Activated CD4-positive, alpha-beta T cell treated with anti-CD3 and anti-CD28 coated beads, Interleukin-2, amount 10 ng/mL, durations not matched to agents 7 days and 5 days (primary cell): ENCODE measurements at regions not wholly inside any gene's neighbourhood (a gene's known extent, or its start where the extent isn't known, plus 50 kb on each side); places are given as distances from the start of the nearest gene placed in this dataset.
"Not testable (repeated sequence)": the region's sequence is repeated elsewhere in the genome, so short reads cannot be mapped to it uniquely, and the experiment has no call there.

ENCODE experiments used
- CTCF ChIA-PET: fragments of 350-600 bp; sonication (Branson Sonifier 250); formaldehyde crosslinking; loops from one replicate; lab custom pipeline; 2021; ENCODE audit warnings: antibody characterized with exemption; lab: Charles Lee
- POLR2A ChIA-PET: fragments of 350-600 bp; sonication (Branson Sonifier 250); formaldehyde crosslinking; loops from one replicate; lab custom pipeline; 2021; ENCODE audit warnings: antibody characterized with exemption; lab: Charles Lee
- DNase-seq: peaks from one replicate; pipeline ENCODE4 v3.0.0-alpha.2; 2020
- H3K27ac Mint-ChIP-seq: one replicate; pipeline ENCODE4 v1.8.0; 2021; ENCODE audit warnings: mild to moderate bottlenecking, moderate library complexity, mixed read lengths
- H3K27me3 Mint-ChIP-seq: one replicate; pipeline ENCODE4 v1.8.0; 2021; ENCODE audit warnings: mixed read lengths
- H3K36me3 Mint-ChIP-seq: one replicate; pipeline ENCODE4 v1.8.0; 2021; ENCODE audit warnings: low read depth, mixed read lengths
- H3K4me1 Mint-ChIP-seq: one replicate; pipeline ENCODE4 v1.8.0; 2021; ENCODE audit warnings: mixed read lengths
- H3K4me3 Mint-ChIP-seq: one replicate; pipeline ENCODE4 v1.8.0; 2021; ENCODE audit warnings: mild to moderate bottlenecking, moderate library complexity, mixed read lengths
- H3K9me3 Mint-ChIP-seq: one replicate; pipeline ENCODE4 v1.8.0; 2021; ENCODE audit warnings: mixed read lengths

GRCh38 chr1:163442231-163442879 lies 120.6 kb downstream of the NUF2 start:
- no peaks in the 10 kb centered on the region for H3K27me3 Mint-ChIP-seq
- H3K27ac Mint-ChIP-seq, result no peak overlapping the region
- no peaks in the 10 kb centered on the region for H3K9me3 Mint-ChIP-seq
- H3K4me1 Mint-ChIP-seq, result no peaks in the 10 kb centered on the region
- H3K36me3 Mint-ChIP-seq, result no peaks in the 10 kb centered on the region
- ChIA-PET POLR2A (no interaction called here), CTCF (interaction anchor here (0.6 kb wide), 1 partner anchor 481 kb away, joined by 4 read pairs; no protein-coding TSS in a partner anchor)
- no peak overlapping the region for H3K4me3 Mint-ChIP-seq
- no peak for DNase-seq

- no peaks in the 10 kb centered on the region for H3K9me3 Mint-ChIP-seq
- no peaks in the 10 kb centered on the region for H3K4me1 Mint-ChIP-seq
- no peak overlapping the region for H3K27ac Mint-ChIP-seq
- no peaks in the 10 kb centered on the region for H3K27me3 Mint-ChIP-seq
- no peaks in the 10 kb centered on the region for H3K36me3 Mint-ChIP-seq
- H3K4me3 Mint-ChIP-seq, result no peak overlapping the region
- DNase-seq, result no peak
- CTCF ChIA-PET, result interaction anchor here (0.6 kb wide), 1 partner anchor 482 kb away, joined by 4 read pairs; no protein-coding TSS in a partner anchor
- POLR2A ChIA-PET, result no interaction called here
Observed at GRCh38 chr1:163442895-163443294, 121.1 kb downstream of the NUF2 start.

GRCh38 chr1:163443863-163444262 lies 122.1 kb downstream of the NUF2 start:
- CTCF ChIA-PET, result no interaction called here
- POLR2A ChIA-PET, result no interaction called here
- Mint-ChIP-seq H3K27me3 (no peaks in the 10 kb centered on the region), H3K4me3 (no peak overlapping the region), H3K9me3 (no peaks in the 10 kb centered on the region), H3K36me3 (no peaks in the 10 kb centered on the region), H3K27ac (no peak overlapping the region), H3K4me1 (no peaks in the 10 kb centered on the region)
- DNase-seq, result no peak

- ChIA-PET CTCF (no interaction called here), POLR2A (no interaction called here)
- Mint-ChIP-seq H3K4me1 (no peaks in the 10 kb centered on the region), H3K27me3 (no peaks in the 10 kb centered on the region), H3K36me3 (no peaks in the 10 kb centered on the region), H3K4me3 (no peak overlapping the region), H3K9me3 (no peaks in the 10 kb centered on the region), H3K27ac (no peak overlapping the region)
- DNase-seq, result no peak
Observed at GRCh38 chr1:163444665-163445064, 122.9 kb downstream of the NUF2 start.

GRCh38 chr1:163450986-163451385 lies 129.2 kb downstream of the NUF2 start:
- ChIA-PET POLR2A (no interaction called here), CTCF (interaction anchor here (1.0 kb wide), 1 partner anchor 14 kb away, joined by 3 read pairs; no protein-coding TSS in a partner anchor)
- Mint-ChIP-seq H3K36me3 (no peaks in the 10 kb centered on the region), H3K4me3 (no peak overlapping the region), H3K4me1 (no peaks in the 10 kb centered on the region), H3K27me3 (no peaks in the 10 kb centered on the region), H3K27ac (no peak overlapping the region), H3K9me3 (no peaks in the 10 kb centered on the region)
- DNase-seq, result no peak

GRCh38 chr1:163459539-163459938 lies 137.8 kb downstream of the NUF2 start:
- CTCF ChIA-PET, result interaction anchor here (0.6 kb wide), 2 partner anchors 29 to 1651 kb away, joined by 3 read pairs; no protein-coding TSS in a partner anchor

GRCh38 chr1:163467289-163467688 lies 145.5 kb downstream of the NUF2 start:
- Mint-ChIP-seq H3K27ac (no peak overlapping the region), H3K4me3 (no peak overlapping the region), H3K36me3 (no peaks in the 10 kb centered on the region), H3K9me3 (no peaks in the 10 kb centered on the region), H3K4me1 (no peaks in the 10 kb centered on the region), H3K27me3 (no peaks in the 10 kb centered on the region)
- ChIA-PET CTCF (no interaction called here), POLR2A (no interaction called here)
- no peak for DNase-seq

More at GRCh38 chr1:163459539-163459938, 137.8 kb downstream of the NUF2 start:
- H3K27me3 Mint-ChIP-seq, result no peaks in the 10 kb centered on the region
- no peak overlapping the region for H3K4me3 Mint-ChIP-seq
- no peaks in the 10 kb centered on the region for H3K9me3 Mint-ChIP-seq
- no peak overlapping the region for H3K27ac Mint-ChIP-seq
- POLR2A ChIA-PET, result interaction anchor here (0.6 kb wide), 1 partner anchor 51 kb away, joined by 7 read pairs; no protein-coding TSS in a partner anchor
- H3K4me1 Mint-ChIP-seq, result no peaks in the 10 kb centered on the region
- no peak for DNase-seq
- no peaks in the 10 kb centered on the region for H3K36me3 Mint-ChIP-seq

- Mint-ChIP-seq H3K9me3 (no peaks in the 10 kb centered on the region), H3K4me3 (no peak overlapping the region), H3K27me3 (no peaks in the 10 kb centered on the region), H3K36me3 (no peaks in the 10 kb centered on the region), H3K27ac (no peak overlapping the region), H3K4me1 (no peaks in the 10 kb centered on the region)
- CTCF ChIA-PET, result no interaction called here
- POLR2A ChIA-PET, result no interaction called here
- no peak for DNase-seq
Observed at GRCh38 chr1:163471779-163472650, 150.3 kb downstream of the NUF2 start.

GRCh38 chr1:163472651-163473248 lies 151.0 kb downstream of the NUF2 start:
- ChIA-PET POLR2A (no interaction called here), CTCF (no interaction called here)
- no peaks in the 10 kb centered on the region for H3K9me3 Mint-ChIP-seq

GRCh38 chr1:163477276-163477830 lies 155.6 kb downstream of the NUF2 start:
- H3K27ac Mint-ChIP-seq, result no peak overlapping the region
- CTCF ChIA-PET, result no interaction called here
- H3K4me1 Mint-ChIP-seq, result no peaks in the 10 kb centered on the region
- peaks cover 17% of the 10 kb centered on the region for H3K9me3 Mint-ChIP-seq
- POLR2A ChIA-PET, result no interaction called here
- no peaks in the 10 kb centered on the region for H3K36me3 Mint-ChIP-seq
- no peaks in the 10 kb centered on the region for H3K27me3 Mint-ChIP-seq
- no peak for DNase-seq
- H3K4me3 Mint-ChIP-seq, result no peak overlapping the region

More at GRCh38 chr1:163472651-163473248, 151.0 kb downstream of the NUF2 start:
- Mint-ChIP-seq H3K4me1 (no peaks in the 10 kb centered on the region), H3K27ac (no peak overlapping the region), H3K36me3 (no peaks in the 10 kb centered on the region), H3K27me3 (no peaks in the 10 kb centered on the region), H3K4me3 (no peak overlapping the region)
- no peak for DNase-seq

- H3K9me3 Mint-ChIP-seq, POLR2A ChIA-PET, DNase-seq, H3K4me1 Mint-ChIP-seq, CTCF ChIA-PET, H3K36me3 Mint-ChIP-seq, H3K27me3 Mint-ChIP-seq, H3K4me3 Mint-ChIP-seq, H3K27ac Mint-ChIP-seq: not testable (repeated sequence)
Observed at GRCh38 chr1:163498391-163499330, 176.9 kb downstream of the NUF2 start.
